GM21717 (cell line): ENCODE measurements at regions not wholly inside any gene's neighbourhood (a gene's known extent, or its start where the extent isn't known, plus 50 kb on each side); places are given as distances from the start of the nearest gene placed in this dataset.

Source experiments
- ATAC-seq: cut with Tn5 transposase; IDR thresholded peaks from one replicate; pipeline ENCODE4 v1.9.1; 2021; ENCODE audit warnings: mild to moderate bottlenecking, moderate library complexity; ENCODE audit not compliant: unreplicated experiment

- no peak for ATAC-seq
Observed at GRCh38 chr1:82423174-82423815, 622.6 kb downstream of the ADGRL2 start.

- ATAC-seq: no peak
Observed at GRCh38 chr1:82421782-82422181, 621.0 kb downstream of the ADGRL2 start.

- ATAC-seq: no peak
Observed at GRCh38 chr1:82420584-82420983, 619.9 kb downstream of the ADGRL2 start.

- no peak for ATAC-seq
Observed at GRCh38 chr1:82411605-82412004, 610.9 kb downstream of the ADGRL2 start.

- ATAC-seq: no peak
Observed at GRCh38 chr1:82405333-82405732, 604.6 kb downstream of the ADGRL2 start.

GRCh38 chr1:82401116-82401515 lies 600.4 kb downstream of the ADGRL2 start:
- ATAC-seq: no peak

- no peak for ATAC-seq
Observed at GRCh38 chr1:82400521-82400920, 599.8 kb downstream of the ADGRL2 start.

- no peak for ATAC-seq
Observed at GRCh38 chr1:82399093-82399492, 598.4 kb downstream of the ADGRL2 start.

- no peak for ATAC-seq
Observed at GRCh38 chr1:82398357-82398756, 597.6 kb downstream of the ADGRL2 start.

GRCh38 chr1:82395440-82395839 lies 594.7 kb downstream of the ADGRL2 start:
- no peak for ATAC-seq

- no peak for ATAC-seq
Observed at GRCh38 chr1:82392946-82393345, 592.2 kb downstream of the ADGRL2 start.

GRCh38 chr1:82392513-82392912 lies 591.8 kb downstream of the ADGRL2 start:
- no peak for ATAC-seq

GRCh38 chr1:82391712-82392111 lies 591.0 kb downstream of the ADGRL2 start:
- no peak for ATAC-seq

GRCh38 chr1:82390627-82391026 lies 589.9 kb downstream of the ADGRL2 start:
- ATAC-seq: no peak

GRCh38 chr1:82388679-82389078 lies 587.9 kb downstream of the ADGRL2 start:
- ATAC-seq: no peak

GRCh38 chr1:82387012-82387366 lies 586.3 kb downstream of the ADGRL2 start:
- no peak for ATAC-seq

- no peak for ATAC-seq
Observed at GRCh38 chr1:82386365-82387011, 585.8 kb downstream of the ADGRL2 start.

- no peak for ATAC-seq
Observed at GRCh38 chr1:82384776-82385175, 584.0 kb downstream of the ADGRL2 start.

GRCh38 chr1:82377201-82377884 lies 576.6 kb downstream of the ADGRL2 start:
- ATAC-seq: no peak

GRCh38 chr1:82373710-82374109 lies 573.0 kb downstream of the ADGRL2 start:
- ATAC-seq: no peak

GRCh38 chr1:82371844-82372498 lies 571.2 kb downstream of the ADGRL2 start:
- ATAC-seq: no peak

- ATAC-seq: no peak
Observed at GRCh38 chr1:82367456-82367855, 566.7 kb downstream of the ADGRL2 start.
